Body of pancreas (tissue), 4 donors: ENCODE measurements at regions not wholly inside any gene's neighbourhood (a gene's known extent, or its start where the extent isn't known, plus 50 kb on each side); places are given as distances from the start of the nearest gene placed in this dataset.

Experiments
- CTCF ChIP-seq, 7 experiments: fragments of 450-650 bp in 4 of 7; fragments of 200-600 bp in 3 of 7; sonication (generic) in 3 of 7; IDR thresholded peaks; one replicate each; pipeline ENCODE4 v1.5.1; 2016 to 2019; ENCODE audit warnings: antibody characterized with exemption in 7 of 7
- POLR2A ChIP-seq, 3 donors: fragments of 450-650 bp; IDR thresholded peaks; one replicate each; pipeline ENCODE4 v1.6.1; 2016; ENCODE audit warnings: antibody characterized with exemption in 3 of 3, mild to moderate bottlenecking in 2 of 3

DNA sequence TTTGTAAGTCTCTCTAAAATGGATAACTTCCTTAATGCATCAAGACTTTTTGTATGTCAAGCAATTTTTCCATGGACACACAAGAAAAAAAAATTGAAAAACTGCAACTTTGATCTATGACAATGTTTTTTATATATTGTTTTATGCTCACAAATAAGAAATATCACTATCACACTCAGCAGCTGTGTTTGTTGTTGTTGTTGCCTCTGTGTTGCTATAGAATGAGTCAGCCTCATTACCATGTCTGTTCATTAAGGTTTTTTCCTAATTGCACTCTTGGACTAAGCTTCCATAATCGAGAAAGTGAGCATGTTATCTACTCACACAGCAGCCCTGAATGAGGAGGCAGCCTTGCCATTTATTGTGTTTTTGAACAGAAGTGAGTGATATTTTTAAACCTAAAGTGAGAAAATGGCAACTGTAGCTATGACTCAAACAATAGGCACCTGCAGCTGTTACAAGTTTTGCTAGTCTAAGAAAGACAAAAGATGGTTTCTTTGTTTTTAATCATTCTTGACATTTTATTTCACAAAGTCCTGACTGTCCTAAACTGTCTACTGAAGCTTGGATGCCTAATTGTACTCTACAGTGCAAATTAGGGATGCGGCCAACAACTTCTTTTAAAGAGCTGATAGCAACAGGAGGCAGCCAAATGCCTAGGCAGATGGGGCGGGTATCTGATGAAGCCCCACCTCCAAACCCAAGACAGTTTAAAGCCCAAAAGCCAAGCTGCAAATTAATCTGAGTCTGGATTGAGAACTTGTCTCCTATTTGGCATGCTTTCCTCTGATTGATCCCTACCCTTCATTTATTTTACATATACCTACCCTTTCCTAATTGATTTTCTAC, 77.9 kb upstream of the DOK5 start:
- TF ChIP-seq POLR2A (IDR thresholded peaks at IDR 0.05) (no peak), CTCF (IDR thresholded peaks at IDR 0.05) (no peak)
